Hypothalamus (tissue), 51 donors: ENCODE measurements at regions not wholly inside any gene's neighbourhood (a gene's known extent, or its start where the extent isn't known, plus 50 kb on each side); places are given as distances from the start of the nearest gene placed in this dataset.

ENCODE experiments used
- DNase-seq, 51 donors: peaks; one replicate each; lab custom pipeline; 2025; lab: John Stamatoyannopoulos, UW

DNA sequence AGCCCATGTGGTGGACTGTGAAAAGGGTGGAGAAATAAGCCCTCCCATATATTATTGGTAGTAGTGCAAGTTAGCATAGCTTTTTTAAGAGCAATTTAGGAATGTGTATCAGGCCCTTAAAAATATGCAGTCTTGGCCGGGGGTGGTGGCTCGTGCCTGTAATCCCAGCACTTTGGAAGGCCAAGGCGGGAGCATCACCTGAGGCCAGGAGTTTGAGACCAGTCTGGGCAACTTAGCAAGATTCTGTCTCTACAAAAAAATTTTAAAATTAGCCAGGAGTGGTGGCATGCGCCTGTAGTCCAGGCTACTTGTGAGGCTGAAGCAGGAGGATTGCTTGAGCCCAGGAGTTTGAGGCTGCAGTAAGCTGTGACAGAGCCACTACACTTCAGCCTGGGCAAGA is 64.2 kb upstream of the BCAT1 start:
- no peak for DNase-seq

DNA sequence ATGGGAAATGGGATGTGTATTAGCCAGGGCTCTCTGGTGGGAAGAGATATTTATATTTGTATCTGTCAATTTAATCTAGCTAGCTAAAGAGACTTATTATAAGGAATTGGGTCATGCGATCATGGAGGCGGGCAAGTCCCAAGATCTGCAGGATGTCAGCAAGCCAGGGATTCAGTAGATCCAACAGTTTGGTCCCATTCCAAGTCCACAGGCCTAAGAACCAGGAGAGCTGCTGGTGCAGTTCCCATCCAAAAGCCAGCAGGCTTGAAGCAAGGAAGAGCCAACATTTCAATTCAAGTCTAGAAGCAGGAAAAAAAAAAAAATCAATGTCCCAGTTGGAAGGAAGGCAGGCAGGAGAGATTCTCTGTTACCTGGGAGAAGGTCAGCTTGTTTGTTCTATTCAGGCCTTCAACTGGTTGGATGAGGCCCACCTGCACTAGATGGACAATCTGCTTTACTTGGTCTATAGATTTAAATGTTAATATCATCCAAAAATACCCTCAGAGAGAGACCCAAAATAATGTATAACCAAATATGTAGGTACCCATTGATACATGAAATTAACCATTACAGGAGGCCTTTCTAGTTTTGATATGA is 60.7 kb upstream of the BCAT1 start:
- DNase-seq: no peak

- DNase-seq: no peak
Observed at GRCh38 chr12:25005376-25005775, 56.5 kb upstream of the BCAT1 start.

DNA sequence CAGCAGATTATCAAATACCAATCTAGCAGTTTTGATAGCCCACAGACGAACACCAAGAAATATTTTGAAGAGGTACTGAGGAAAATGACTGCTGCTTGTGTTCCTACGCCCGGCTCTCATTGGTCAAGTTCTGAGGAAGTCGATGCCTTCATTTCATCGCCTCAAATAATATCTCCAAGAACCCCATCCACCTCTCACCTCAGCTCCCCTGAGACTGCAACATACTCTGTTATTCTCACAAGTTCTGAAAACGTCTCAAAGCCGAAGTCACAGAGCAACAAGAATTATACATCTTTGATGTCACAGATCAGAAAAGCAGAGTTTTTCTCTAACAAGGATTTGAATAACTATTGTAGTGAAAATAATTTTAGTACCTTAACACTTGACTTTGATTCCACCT is 55.5 kb upstream of the BCAT1 start:
- DNase-seq: no peak

DNA sequence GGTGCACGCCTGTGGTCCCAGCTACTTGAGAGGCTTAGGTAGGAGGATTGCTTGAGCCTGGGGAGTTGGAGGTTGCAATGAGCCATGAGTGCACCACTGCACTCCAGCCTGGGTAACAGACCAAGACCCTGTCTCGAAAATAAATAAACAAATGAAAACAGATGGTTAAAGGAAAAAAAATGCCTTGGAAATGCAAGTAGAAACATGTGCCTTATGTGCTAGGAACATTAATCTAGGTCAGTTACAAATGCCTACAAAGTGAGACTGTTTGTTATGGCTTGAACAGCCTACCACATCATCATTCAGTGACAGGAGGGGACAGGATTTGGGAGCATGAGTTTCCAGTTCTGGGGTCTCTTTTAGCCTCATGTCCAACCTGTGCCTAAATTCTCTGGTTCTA is 52.4 kb upstream of the BCAT1 start:
- no peak for DNase-seq
